ENCODE measurements at regions not wholly inside any gene's neighbourhood (a gene's known extent, or its start where the extent isn't known, plus 50 kb on each side); places are given as distances from the start of the nearest gene placed in this dataset.

- no peak for TF ChIP-seq CTCF (IDR thresholded peaks at IDR 0.05; ENCODE audit: poor library complexity)
- no peak for TF ChIP-seq EZH2phosphoT487 (IDR thresholded peaks at IDR 0.05; ENCODE audit: low read depth, severe bottlenecking, unreplicated experiment)
Measured at GRCh38 chr5:105751908-105752307, 1918.8 kb downstream of the EFNA5 start.
